HepG2 (cell line): ENCODE measurements at regions not wholly inside any gene's neighbourhood (a gene's known extent, or its start where the extent isn't known, plus 50 kb on each side); places are given as distances from the start of the nearest gene placed in this dataset.

Experiments used
- SIX4 ChIP-seq: sonication (generic); formaldehyde crosslinking; IDR thresholded peaks from 2 replicates; pipeline ENCODE4 v1.4.0; 2020; ENCODE audit warnings: missing genetic modification reagents
- TF ChIP-seq, protein P1 (sequence below): sonication (generic); formaldehyde crosslinking; IDR thresholded peaks from 2 replicates; pipeline ENCODE4 v1.4.0; 2020; ENCODE audit warnings: mild to moderate bottlenecking, missing genetic modification reagents
- TF ChIP-seq, protein P2 (sequence below): fragments of 450-650 bp; IDR thresholded peaks from 2 replicates; pipeline ENCODE4 v1.6.1; 2017

DNA sequence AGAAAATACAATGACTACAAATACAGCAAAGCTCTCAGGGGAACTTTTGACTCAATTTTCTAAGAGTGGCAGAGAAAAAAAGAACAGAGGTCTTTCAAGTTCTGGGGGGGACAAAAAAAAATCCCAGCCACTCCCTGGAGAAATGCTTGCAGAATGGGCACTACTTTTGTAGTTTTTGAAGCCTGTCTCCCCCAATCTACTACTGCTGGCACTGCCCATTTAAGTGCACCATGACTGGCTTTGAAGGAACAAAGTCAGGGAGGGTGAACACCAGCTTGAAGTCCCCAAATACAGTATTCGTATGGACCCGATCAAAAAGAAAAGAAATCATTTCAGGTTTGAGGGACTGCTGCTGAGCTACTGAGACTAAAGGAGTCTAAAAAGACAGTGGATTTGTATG, 1824.4 kb downstream of the ARAP2 start (continued):
- TF ChIP-seq, protein P1, sequence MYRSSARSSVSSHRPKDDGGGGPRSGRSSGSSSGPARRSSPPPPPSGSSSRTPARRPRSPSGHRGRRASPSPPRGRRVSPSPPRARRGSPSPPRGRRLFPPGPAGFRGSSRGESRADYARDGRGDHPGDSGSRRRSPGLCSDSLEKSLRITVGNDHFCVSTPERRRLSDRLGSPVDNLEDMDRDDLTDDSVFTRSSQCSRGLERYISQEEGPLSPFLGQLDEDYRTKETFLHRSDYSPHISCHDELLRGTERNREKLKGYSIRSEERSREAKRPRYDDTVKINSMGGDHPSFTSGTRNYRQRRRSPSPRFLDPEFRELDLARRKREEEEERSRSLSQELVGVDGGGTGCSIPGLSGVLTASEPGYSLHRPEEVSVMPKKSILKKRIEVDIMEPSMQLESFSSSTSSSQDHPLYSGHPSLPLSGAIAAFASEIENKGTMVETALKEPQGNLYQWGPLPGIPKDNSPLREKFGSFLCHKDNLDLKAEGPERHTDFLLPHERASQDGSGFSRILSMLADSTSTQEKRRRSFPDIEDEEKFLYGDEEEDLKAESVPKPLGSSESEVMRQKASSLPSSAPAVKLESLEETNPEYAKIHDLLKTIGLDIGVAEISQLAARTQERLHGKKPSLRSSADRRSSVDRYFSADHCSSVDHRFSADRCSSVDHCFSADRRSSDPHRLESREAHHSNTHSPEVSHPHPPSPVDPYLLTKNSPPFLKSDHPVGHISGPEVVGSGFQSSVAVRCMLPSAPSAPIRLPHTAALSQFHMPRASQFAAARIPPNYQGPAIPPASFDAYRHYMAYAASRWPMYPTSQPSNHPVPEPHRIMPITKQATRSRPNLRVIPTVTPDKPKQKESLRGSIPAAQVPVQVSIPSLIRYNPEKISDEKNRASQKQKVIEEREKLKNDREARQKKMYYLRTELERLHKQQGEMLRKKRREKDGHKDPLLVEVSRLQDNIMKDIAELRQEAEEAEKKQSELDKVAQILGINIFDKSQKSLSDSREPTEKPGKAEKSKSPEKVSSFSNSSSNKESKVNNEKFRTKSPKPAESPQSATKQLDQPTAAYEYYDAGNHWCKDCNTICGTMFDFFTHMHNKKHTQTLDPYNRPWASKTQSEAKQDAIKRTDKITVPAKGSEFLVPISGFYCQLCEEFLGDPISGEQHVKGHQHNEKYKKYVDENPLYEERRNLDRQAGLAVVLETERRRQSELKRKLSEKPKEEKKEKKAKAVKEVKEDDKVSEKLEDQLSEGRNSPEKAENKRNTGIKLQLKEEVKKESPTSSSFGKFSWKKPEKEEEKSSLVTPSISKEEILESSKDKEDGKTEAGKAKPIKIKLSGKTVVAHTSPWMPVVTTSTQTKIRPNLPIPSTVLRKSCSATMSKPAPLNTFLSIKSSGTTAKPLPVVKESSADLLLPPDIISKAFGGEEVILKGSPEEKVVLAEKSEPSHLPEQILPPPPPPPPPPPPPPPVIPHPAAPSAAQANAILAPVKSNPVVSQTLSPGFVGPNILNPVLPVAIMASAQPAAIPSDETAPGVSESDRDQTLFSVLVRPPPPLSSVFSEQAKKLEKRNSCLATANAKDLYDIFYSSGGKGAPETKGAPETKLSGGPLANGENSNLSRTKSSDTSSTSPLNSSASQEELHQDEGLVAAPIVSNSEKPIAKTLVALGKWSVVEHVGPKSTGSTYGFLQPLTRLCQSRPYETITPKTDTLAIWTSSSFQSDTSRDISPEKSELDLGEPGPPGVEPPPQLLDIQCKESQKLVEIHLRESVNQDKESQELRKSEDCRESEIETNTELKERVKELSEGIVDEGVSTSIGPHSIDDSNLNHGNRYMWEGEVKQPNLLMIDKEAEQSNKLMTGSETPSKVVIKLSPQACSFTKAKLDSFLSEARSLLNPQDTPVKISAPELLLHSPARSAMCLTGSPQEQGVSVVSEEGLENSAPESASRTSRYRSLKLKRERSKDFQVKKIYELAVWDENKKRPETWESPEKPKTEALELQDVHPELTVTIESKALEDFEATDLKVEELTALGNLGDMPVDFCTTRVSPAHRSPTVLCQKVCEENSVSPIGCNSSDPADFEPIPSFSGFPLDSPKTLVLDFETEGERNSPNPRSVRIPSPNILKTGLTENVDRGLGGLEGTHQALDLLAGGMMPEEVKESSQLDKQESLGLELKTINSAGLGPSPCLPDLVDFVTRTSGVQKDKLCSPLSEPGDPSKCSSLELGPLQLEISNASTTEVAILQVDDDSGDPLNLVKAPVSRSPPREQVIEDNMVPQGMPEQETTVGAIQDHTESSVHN (CRISPR knock-in tag) = no peak
- no peak for TF ChIP-seq SIX4 (CRISPR knock-in tag)
- TF ChIP-seq, protein P2, sequence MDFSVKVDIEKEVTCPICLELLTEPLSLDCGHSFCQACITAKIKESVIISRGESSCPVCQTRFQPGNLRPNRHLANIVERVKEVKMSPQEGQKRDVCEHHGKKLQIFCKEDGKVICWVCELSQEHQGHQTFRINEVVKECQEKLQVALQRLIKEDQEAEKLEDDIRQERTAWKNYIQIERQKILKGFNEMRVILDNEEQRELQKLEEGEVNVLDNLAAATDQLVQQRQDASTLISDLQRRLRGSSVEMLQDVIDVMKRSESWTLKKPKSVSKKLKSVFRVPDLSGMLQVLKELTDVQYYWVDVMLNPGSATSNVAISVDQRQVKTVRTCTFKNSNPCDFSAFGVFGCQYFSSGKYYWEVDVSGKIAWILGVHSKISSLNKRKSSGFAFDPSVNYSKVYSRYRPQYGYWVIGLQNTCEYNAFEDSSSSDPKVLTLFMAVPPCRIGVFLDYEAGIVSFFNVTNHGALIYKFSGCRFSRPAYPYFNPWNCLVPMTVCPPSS = no peak
